ENCODE measurements at regions not wholly inside any gene's neighbourhood (a gene's known extent, or its start where the extent isn't known, plus 50 kb on each side); places are given as distances from the start of the nearest gene placed in this dataset.

GRCh38 chr2:114203679-114204078, 238.8 kb upstream of the DPP10 start:
- H3K27me3 ChIP-seq (ENCODE audit: control insufficient read depth, insufficient read depth, low read length): no peaks in the 10 kb centered on the region
- H3K9me3 ChIP-seq (ENCODE audit: control insufficient read depth, insufficient read depth, low read length): no peaks in the 10 kb centered on the region
- DNase-seq (ENCODE audit: low read depth, low spot score): no peak
- ChIA-PET CTCF (no interaction called here), POLR2A (no interaction called here)
- H3K27ac ChIP-seq (ENCODE audit: low read depth, low read length): no peak overlapping the region
- no peak for TF ChIP-seq CTCF (IDR thresholded peaks at IDR 0.05; ENCODE audit: low read depth, low read length)
- no peak overlapping the region for H3K4me3 ChIP-seq (ENCODE audit: low read depth, low read length)

GRCh38 chr2:114213808-114214207, 228.6 kb upstream of the DPP10 start:
- TF ChIP-seq CTCF (IDR thresholded peaks at IDR 0.05; ENCODE audit: low read depth, low read length): no peak
- no peaks in the 10 kb centered on the region for H3K9me3 ChIP-seq (ENCODE audit: control insufficient read depth, insufficient read depth, low read length)
- POLR2A ChIA-PET: no interaction called here
- CTCF ChIA-PET: no interaction called here
- H3K27ac ChIP-seq (ENCODE audit: low read depth, low read length): no peak overlapping the region
- no peak overlapping the region for H3K4me3 ChIP-seq (ENCODE audit: low read depth, low read length)
- DNase-seq (ENCODE audit: low read depth, low spot score): no peak
- no peaks in the 10 kb centered on the region for H3K27me3 ChIP-seq (ENCODE audit: control insufficient read depth, insufficient read depth, low read length)

GRCh38 chr2:114218383-114218782, 224.1 kb upstream of the DPP10 start:
- DNase-seq (ENCODE audit: low read depth, low spot score): no peak
- H3K4me3 ChIP-seq (ENCODE audit: low read depth, low read length): no peak overlapping the region
- CTCF ChIA-PET: no interaction called here
- H3K27me3 ChIP-seq (ENCODE audit: control insufficient read depth, insufficient read depth, low read length): no peaks in the 10 kb centered on the region
- TF ChIP-seq CTCF (IDR thresholded peaks at IDR 0.05; ENCODE audit: low read depth, low read length): no peak
- no peaks in the 10 kb centered on the region for H3K9me3 ChIP-seq (ENCODE audit: control insufficient read depth, insufficient read depth, low read length)
- POLR2A ChIA-PET: no interaction called here
- no peak overlapping the region for H3K27ac ChIP-seq (ENCODE audit: low read depth, low read length)

- H3K4me3 ChIP-seq (ENCODE audit: low read depth, low read length): no peak overlapping the region
- no peaks in the 10 kb centered on the region for H3K9me3 ChIP-seq (ENCODE audit: control insufficient read depth, insufficient read depth, low read length)
- H3K27ac ChIP-seq (ENCODE audit: low read depth, low read length): no peak overlapping the region
- DNase-seq (ENCODE audit: low read depth, low spot score): no peak
- no peak for TF ChIP-seq CTCF (IDR thresholded peaks at IDR 0.05; ENCODE audit: low read depth, low read length)
- H3K27me3 ChIP-seq (ENCODE audit: control insufficient read depth, insufficient read depth, low read length): no peaks in the 10 kb centered on the region
- POLR2A ChIA-PET: no interaction called here
- CTCF ChIA-PET: no interaction called here
Observed at GRCh38 chr2:114219456-114219855, 223.0 kb upstream of the DPP10 start.

GRCh38 chr2:114222344-114222743, 220.1 kb upstream of the DPP10 start:
- no peak for DNase-seq (ENCODE audit: low read depth, low spot score)
- ChIA-PET CTCF (no interaction called here), POLR2A (no interaction called here)
- no peaks in the 10 kb centered on the region for H3K9me3 ChIP-seq (ENCODE audit: control insufficient read depth, insufficient read depth, low read length)
- H3K27me3 ChIP-seq (ENCODE audit: control insufficient read depth, insufficient read depth, low read length): no peaks in the 10 kb centered on the region
- TF ChIP-seq CTCF (IDR thresholded peaks at IDR 0.05; ENCODE audit: low read depth, low read length): no peak
- no peak overlapping the region for H3K4me3 ChIP-seq (ENCODE audit: low read depth, low read length)
- no peak overlapping the region for H3K27ac ChIP-seq (ENCODE audit: low read depth, low read length)
